ENCODE measurements at regions not wholly inside any gene's neighbourhood (a gene's known extent, or its start where the extent isn't known, plus 50 kb on each side); places are given as distances from the start of the nearest gene placed in this dataset.
"Not testable (repeated sequence)": the region's sequence is repeated elsewhere in the genome, so short reads cannot be mapped to it uniquely, and the experiment has no call there.

GRCh38 chr13:21246761-21247452 lies 70.4 kb downstream of the MRPL57 start:
- intact Hi-C loops (cut with micrococcal nuclease): no loop called here
- CTCF ChIA-PET: no interaction called here
- POLR2A ChIA-PET: no interaction called here
- no peak overlapping the region for H3K27ac Mint-ChIP-seq
- H3K9me3 Mint-ChIP-seq: no peaks in the 10 kb centered on the region
- no peaks in the 10 kb centered on the region for H3K36me3 Mint-ChIP-seq (ENCODE audit: low read depth)
- no peak overlapping the region for H3K4me3 Mint-ChIP-seq
- ATAC-seq (ENCODE audit: low read depth): no peak
- no peak for DNase-seq
- TF ChIP-seq CTCF (IDR thresholded peaks at IDR 0.05): no peak
- no peaks in the 10 kb centered on the region for H3K4me1 Mint-ChIP-seq
- no peaks in the 10 kb centered on the region for H3K27me3 Mint-ChIP-seq

GRCh38 chr13:21256351-21256761 lies 79.9 kb downstream of the MRPL57 start:
- intact Hi-C loops (cut with micrococcal nuclease): no loop called here
- no peak for TF ChIP-seq CTCF (IDR thresholded peaks at IDR 0.05)
- ChIA-PET POLR2A (no interaction called here), CTCF (no interaction called here)
- Mint-ChIP-seq H3K4me3 (no peak overlapping the region), H3K27ac (no peak overlapping the region), H3K4me1 (no peaks in the 10 kb centered on the region), H3K36me3 (ENCODE audit: low read depth) (no peaks in the 10 kb centered on the region), H3K27me3 (peaks cover 6% of the 10 kb centered on the region), H3K9me3 (no peaks in the 10 kb centered on the region)
- ATAC-seq (ENCODE audit: low read depth): no peak
- no peak for DNase-seq

GRCh38 chr13:21256891-21257290 lies 80.4 kb downstream of the MRPL57 start:
- ChIA-PET POLR2A (no interaction called here), CTCF (no interaction called here)
- Mint-ChIP-seq H3K27ac (no peak overlapping the region), H3K36me3 (ENCODE audit: low read depth) (no peaks in the 10 kb centered on the region), H3K9me3 (no peaks in the 10 kb centered on the region), H3K4me3 (no peak overlapping the region), H3K27me3 (peaks cover 6% of the 10 kb centered on the region), H3K4me1 (no peaks in the 10 kb centered on the region)
- DNase-seq: no peak
- intact Hi-C loops (cut with micrococcal nuclease): no loop called here
- no peak for TF ChIP-seq CTCF (IDR thresholded peaks at IDR 0.05)
- no peak for ATAC-seq (ENCODE audit: low read depth)

GRCh38 chr13:21259571-21260455 lies 83.4 kb downstream of the MRPL57 start:
- Mint-ChIP-seq H3K9me3 (no peaks in the 10 kb centered on the region), H3K36me3 (ENCODE audit: low read depth) (no peaks in the 10 kb centered on the region), H3K4me3 (no peak overlapping the region), H3K27ac (no peak overlapping the region), H3K4me1 (no peaks in the 10 kb centered on the region), H3K27me3 (no peaks in the 10 kb centered on the region)
- no peak for DNase-seq
- ChIA-PET CTCF (no interaction called here), POLR2A (no interaction called here)
- TF ChIP-seq CTCF (IDR thresholded peaks at IDR 0.05): no peak
- ATAC-seq (ENCODE audit: low read depth): no peak
- intact Hi-C loops (cut with micrococcal nuclease): no loop called here

GRCh38 chr13:21260561-21261290 lies 84.3 kb downstream of the MRPL57 start:
- POLR2A ChIA-PET; H3K9me3 Mint-ChIP-seq; CTCF ChIA-PET; H3K4me1 Mint-ChIP-seq; H3K27ac Mint-ChIP-seq; DNase-seq; intact Hi-C loops (cut with micrococcal nuclease); H3K27me3 Mint-ChIP-seq; H3K36me3 Mint-ChIP-seq (ENCODE audit: low read depth); H3K4me3 Mint-ChIP-seq; ATAC-seq (ENCODE audit: low read depth): not testable (repeated sequence)

GRCh38 chr13:21261487-21262216 lies 85.2 kb downstream of the MRPL57 start:
- CTCF ChIA-PET; H3K27ac Mint-ChIP-seq; ATAC-seq (ENCODE audit: low read depth); POLR2A ChIA-PET; H3K9me3 Mint-ChIP-seq; H3K36me3 Mint-ChIP-seq (ENCODE audit: low read depth); DNase-seq; H3K4me1 Mint-ChIP-seq; H3K27me3 Mint-ChIP-seq; intact Hi-C loops (cut with micrococcal nuclease); H3K4me3 Mint-ChIP-seq: not testable (repeated sequence)

- H3K4me3 Mint-ChIP-seq; H3K27ac Mint-ChIP-seq; H3K36me3 Mint-ChIP-seq (ENCODE audit: low read depth); ATAC-seq (ENCODE audit: low read depth); CTCF ChIA-PET; H3K9me3 Mint-ChIP-seq; intact Hi-C loops (cut with micrococcal nuclease); H3K27me3 Mint-ChIP-seq; POLR2A ChIA-PET; H3K4me1 Mint-ChIP-seq; DNase-seq: not testable (repeated sequence)
Observed at GRCh38 chr13:21263909-21264308, 87.5 kb downstream of the MRPL57 start.

- H3K27ac Mint-ChIP-seq; H3K4me1 Mint-ChIP-seq; intact Hi-C loops (cut with micrococcal nuclease); DNase-seq; H3K4me3 Mint-ChIP-seq; ATAC-seq (ENCODE audit: low read depth); H3K27me3 Mint-ChIP-seq; H3K36me3 Mint-ChIP-seq (ENCODE audit: low read depth); H3K9me3 Mint-ChIP-seq; POLR2A ChIA-PET; CTCF ChIA-PET: not testable (repeated sequence)
Observed at GRCh38 chr13:21268485-21268884, 92.0 kb downstream of the MRPL57 start.

Measured in activated B cell treated with CpG ODN at 0.5 μM for 24 hours (primary cell).